ENCODE measurements at regions not wholly inside any gene's neighbourhood (a gene's known extent, or its start where the extent isn't known, plus 50 kb on each side); places are given as distances from the start of the nearest gene placed in this dataset.

GRCh38 chr18:55163550-55163949 lies 204.3 kb upstream of the CCDC68 start:
- TF ChIP-seq, protein P1, sequence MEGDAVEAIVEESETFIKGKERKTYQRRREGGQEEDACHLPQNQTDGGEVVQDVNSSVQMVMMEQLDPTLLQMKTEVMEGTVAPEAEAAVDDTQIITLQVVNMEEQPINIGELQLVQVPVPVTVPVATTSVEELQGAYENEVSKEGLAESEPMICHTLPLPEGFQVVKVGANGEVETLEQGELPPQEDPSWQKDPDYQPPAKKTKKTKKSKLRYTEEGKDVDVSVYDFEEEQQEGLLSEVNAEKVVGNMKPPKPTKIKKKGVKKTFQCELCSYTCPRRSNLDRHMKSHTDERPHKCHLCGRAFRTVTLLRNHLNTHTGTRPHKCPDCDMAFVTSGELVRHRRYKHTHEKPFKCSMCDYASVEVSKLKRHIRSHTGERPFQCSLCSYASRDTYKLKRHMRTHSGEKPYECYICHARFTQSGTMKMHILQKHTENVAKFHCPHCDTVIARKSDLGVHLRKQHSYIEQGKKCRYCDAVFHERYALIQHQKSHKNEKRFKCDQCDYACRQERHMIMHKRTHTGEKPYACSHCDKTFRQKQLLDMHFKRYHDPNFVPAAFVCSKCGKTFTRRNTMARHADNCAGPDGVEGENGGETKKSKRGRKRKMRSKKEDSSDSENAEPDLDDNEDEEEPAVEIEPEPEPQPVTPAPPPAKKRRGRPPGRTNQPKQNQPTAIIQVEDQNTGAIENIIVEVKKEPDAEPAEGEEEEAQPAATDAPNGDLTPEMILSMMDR (IDR thresholded peaks at IDR 0.05): no peak
- TF ChIP-seq POLR2A (IDR thresholded peaks at IDR 0.05): no peak
